ENCODE measurements at regions not wholly inside any gene's neighbourhood (a gene's known extent, or its start where the extent isn't known, plus 50 kb on each side); places are given as distances from the start of the nearest gene placed in this dataset.

DNA sequence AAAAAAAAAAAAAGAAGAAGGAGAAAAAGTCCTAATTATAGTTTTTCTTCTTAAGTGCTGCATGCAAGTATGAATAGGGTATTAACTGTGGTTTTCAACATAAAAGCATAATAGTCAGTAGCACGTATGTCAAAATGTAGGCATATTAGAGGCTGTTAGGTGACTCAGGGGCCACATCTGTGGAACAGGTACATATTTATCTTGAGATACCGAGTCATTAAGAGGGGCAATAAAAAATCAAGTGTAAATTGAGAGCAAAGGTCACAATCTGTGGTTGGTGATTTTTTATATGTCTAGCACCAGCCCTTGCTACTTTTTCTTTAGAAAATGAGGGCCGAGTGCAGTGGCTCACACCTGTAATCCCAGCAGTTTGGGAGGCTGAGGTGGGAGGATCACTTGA, 1113.8 kb upstream of the RBFOX1 start:
- intact Hi-C loops (cut with DNase I), result no loop called here
- no peak for DNase-seq (ENCODE audit: low spot score)

DNA sequence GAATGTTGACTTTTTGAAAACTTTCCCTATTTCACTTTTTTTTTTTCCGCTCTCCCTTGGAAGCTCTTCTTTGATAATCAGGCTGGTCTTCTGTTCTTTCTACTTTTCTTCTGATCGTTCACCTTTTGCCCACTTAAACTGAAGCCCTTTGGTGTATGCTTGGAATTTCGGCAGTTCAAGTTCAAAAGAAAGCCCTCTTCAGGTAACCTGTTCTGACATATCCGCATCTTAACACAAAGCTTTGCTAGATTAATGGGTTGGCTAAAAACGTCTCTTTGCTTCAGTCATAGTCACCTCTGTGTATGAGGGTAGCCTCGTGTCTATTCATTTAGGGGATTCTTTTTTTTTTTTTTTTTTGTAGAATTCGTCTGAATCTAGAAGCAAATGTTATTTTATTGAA, 1115.8 kb upstream of the RBFOX1 start:
- intact Hi-C loops (cut with DNase I), result no loop called here
- DNase-seq (ENCODE audit: low spot score), result no peak

DNA sequence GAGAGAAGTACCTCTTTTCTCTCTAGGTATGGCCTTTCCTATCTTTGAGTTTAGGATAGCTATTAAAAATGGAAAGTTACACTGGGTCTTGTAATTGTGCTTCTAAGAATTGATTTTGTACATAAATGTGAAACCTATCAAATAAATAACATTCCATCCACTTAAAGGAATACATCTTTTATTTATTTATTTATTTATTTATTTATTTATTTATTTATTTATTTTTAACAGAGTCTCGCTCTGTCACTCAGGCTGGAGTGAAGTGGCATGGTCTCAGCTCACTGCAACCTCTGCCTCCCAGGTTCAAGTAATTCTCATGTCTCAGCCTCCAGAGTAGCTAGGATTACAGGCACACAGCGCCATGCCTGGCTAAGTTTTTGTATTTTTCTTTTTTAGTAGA, 1114.0 kb upstream of the EEF2KMT start:
- no peak for DNase-seq (ENCODE audit: low spot score)
- intact Hi-C loops (cut with DNase I), result no loop called here

DNA sequence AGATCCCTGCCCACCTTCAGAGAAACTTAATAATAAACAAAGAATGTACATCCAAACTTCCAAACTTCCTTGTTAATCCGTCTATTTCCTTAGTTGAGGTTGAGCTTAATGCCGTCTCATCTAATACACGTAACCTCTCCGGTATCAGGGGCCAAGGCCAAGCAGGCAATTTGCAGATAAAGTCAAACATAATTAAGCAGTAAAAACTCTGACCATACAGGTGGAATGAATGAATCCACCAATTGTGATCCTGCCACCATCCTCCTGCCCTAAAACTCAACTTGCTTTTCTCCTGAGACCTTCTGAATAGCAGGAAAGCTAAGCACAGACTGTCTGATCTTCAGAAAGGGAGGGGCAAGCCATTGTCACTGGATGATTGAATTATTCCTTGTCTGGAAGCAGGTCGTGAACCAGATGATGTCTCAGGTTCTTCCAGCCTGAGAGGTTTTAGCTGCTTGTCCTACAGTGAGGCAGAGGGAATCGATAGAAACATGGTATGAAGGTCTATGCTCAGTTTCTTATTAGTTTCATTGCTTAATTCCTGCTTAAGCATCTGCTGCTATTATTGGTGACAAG, 1111.8 kb upstream of the EEF2KMT start:
- intact Hi-C loops (cut with DNase I), result no loop called here
- no peak for DNase-seq (ENCODE audit: low spot score)

DNA sequence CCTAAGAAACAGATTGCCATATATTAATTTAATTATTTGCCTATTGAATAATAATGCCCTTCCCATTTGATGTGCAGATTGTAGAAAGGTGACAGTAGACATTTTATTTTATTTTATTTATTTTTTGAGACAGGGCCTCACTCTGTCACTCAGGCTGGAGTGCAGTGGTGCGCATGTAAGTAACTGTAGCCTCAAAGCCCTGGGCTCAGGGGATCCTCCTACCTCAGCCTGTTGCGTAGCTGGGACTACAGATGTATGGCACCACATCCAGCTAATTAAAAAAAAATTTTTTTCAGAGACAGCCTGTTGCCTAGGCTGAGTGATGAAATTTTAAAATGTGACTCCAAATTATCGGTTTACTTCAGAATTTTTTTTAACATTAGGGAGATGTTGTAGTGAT, 1110.0 kb upstream of the EEF2KMT start:
- no peak for DNase-seq (ENCODE audit: low spot score)
- intact Hi-C loops (cut with DNase I), result no loop called here

DNA sequence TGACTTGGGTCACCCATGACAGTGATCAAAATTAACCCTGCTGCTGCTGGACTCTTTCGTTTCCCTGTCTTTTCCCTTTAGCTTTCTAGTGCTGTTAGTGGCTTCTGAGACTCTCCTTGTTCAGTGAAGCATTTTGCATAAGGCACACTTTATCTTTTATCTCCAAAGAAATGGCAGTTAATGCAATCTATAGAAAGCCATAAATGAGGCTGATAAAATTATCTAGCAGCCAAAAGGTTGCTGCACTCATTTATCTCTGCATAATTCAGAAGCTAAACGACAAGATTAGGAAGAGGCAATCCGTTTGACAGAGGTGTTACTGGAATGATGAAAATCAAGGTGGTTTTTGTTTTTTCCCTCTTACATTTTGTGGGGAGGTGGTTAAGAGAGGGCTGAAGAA, 1109.5 kb upstream of the EEF2KMT start:
- intact Hi-C loops (cut with DNase I), result no loop called here
- no peak for DNase-seq (ENCODE audit: low spot score)

DNA sequence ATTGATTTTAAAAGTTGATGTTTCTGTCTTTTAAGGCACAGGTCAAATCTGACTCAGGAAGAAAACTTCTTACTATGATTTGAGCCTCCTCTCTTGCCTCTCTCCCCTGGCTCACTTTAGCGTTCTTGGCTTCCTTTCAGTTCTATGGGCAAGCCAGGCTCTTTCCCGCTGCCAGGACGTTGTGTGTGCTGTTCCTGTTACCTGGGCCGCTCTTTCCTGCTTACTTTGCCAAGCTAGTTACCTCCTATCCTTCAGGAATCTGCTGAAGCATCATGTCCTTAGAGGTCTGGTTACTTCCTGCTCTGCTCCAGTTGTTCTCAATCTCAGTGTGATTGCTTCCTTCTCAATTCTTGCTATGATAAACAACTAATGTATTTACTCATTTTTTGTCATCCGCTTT, 1108.5 kb upstream of the EEF2KMT start:
- DNase-seq (ENCODE audit: low spot score), result no peak
- intact Hi-C loops (cut with DNase I), result no loop called here

DNA sequence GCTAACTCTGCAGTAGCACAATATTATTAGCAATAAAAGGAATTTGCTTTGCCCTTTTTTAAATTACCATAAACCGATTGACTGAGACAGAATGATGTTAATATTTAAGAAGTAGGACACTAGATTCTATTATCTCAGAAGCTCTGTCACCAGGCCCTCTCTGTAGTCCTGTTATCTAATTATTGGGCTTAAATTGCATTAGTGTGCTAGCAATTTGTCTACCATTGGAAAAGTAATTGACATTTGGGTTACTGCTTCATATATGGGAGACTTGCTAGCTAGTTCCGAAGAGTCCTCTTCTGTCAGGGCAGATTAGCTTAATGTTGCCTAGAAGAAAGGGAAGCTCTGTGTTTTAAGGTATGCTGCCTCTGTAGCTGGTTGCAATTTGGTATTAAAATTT, 1107.3 kb upstream of the EEF2KMT start:
- no peak for DNase-seq (ENCODE audit: low spot score)
- intact Hi-C loops (cut with DNase I), result no loop called here

DNA sequence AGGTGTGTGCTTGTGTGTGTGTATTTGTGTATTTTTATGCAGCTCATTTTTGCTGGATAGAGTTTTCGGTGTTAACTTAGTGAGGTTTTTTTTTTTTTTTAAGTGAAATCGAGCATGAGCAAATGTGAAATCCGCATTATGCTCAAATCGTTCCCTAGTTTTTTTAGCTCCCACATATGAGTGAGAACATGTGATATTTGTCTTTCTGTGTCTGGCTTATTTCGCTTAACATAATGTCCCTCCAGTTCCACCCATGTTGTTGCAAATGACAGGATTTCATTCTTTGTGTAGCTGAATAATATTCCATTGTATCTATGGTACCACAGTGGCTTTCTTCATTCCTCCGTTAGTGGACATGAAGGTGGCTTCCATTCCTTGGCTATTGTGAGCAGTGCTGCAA, 1103.3 kb upstream of the EEF2KMT start:
- no peak for DNase-seq (ENCODE audit: low spot score)
- intact Hi-C loops (cut with DNase I), result no loop called here

DNA sequence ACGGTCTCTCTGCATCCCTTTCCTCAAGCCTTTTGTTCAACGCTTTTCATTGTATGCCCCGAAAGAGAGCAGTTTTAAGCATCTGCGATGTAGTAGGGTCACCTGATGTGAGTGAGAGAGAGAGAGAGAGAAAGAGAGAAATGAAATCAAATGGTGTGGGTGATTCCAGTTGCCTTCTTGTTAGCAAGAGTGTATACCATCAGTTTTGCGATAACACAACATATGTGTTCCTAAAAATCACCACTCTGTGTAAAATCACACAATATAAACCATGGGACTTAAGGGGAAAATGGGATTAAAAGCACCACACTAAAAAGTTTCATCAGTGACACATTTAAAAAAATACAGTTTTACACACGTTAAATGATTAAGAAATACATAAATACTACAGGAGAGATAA, 1102.7 kb upstream of the EEF2KMT start:
- intact Hi-C loops (cut with DNase I), result no loop called here
- no peak for DNase-seq (ENCODE audit: low spot score)

DNA sequence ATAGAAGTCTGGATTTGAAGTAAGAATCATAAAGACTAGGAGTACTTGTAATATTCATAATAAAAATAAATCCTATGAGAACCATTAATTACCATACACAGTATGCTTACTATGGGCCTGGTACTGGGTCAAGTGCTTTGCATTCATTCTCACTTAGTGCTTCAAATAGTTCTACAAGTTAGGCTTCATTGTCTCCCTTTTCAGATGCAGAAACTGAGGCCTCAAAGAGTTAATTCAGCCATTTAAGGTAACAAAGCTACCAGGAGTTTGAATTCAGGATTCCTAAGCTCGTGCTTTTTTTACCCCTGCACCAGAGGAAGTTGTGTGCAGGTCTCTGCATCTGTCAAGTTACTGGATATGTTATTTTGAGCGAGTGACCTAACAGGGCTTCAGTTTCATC, 1098.4 kb upstream of the EEF2KMT start:
- DNase-seq (ENCODE audit: low spot score), result no peak
- intact Hi-C loops (cut with DNase I), result no loop called here

DNA sequence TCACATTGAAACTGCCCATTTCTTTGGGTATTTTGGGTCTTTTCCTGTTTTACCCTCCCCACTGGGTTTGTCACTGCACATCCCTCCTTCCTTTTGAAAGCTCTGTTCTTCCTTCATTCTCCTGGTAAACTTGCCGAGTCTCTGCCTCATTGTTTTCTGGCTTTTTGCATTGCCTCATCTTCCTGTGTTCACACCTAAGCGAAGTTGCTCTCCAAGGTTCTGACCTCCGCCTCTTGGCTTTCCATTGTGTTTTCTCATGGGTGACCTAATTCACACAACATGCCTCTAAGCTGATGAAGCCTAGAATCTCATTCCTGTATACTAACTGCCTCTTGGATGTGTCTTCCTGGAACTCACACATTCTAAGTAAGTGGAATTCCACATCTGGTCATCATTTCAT, 1096.1 kb upstream of the EEF2KMT start:
- DNase-seq (ENCODE audit: low spot score), result no peak
- intact Hi-C loops (cut with DNase I), result no loop called here

DNA sequence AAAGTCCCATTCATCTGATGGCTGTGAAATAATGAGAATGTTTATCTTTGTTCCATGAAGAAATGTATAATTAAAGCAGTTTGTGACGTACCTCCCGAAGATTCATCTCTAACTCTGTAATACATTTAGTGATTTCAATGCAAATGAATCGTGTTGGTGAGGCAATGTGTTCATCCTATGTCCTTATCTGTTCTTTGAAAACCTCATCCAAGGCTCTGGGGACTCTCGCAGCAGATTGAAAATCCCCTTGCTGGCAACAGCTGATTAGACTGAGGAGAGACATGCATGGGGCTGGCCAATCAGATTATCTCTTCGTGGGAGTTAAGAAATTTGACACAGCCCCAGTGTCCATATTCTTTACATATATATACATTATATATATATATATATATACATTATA, 1095.4 kb upstream of the EEF2KMT start:
- intact Hi-C loops (cut with DNase I), result no loop called here
- DNase-seq (ENCODE audit: low spot score), result no peak

DNA sequence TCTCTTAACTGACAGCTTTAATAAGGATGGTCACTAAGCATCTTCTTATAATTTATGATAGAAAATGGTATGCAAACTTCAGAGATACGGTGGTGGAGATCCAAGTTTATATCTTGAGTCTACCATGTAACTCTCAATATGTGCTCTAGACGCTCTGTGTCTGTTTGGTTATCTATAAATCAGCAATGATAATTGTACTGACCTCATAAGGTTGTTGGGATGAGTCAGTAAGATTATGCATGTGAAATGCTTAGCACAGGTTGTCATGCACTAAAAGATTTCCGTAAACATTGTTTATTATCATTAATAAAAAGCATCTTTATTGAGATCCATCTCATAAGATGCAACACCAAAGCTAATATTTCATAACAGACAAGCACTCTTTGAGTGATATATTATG, 1094.9 kb upstream of the EEF2KMT start:
- DNase-seq (ENCODE audit: low spot score), result no peak
- intact Hi-C loops (cut with DNase I), result no loop called here

DNA sequence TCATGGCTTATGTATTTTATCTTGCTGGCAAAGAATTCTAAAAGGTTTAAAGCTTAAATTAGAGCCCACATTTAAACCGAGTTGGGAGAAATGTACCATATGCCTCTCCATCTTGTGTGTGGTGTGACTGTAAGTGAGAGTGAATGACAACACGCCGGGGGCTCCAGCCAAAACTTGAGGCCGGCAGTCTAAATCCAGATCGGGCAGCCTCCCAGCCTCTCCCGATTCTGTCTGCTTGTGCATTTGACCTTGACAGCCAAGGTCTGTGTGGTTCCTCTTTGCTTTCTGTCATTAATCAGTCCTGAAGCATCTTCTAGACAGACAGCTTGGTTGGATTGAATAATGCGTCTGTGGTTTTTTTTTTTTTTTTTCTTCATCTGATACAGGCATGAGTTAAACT, 1093.2 kb upstream of the EEF2KMT start:
- intact Hi-C loops (cut with DNase I), result no loop called here
- DNase-seq (ENCODE audit: low spot score), result no peak

DNA sequence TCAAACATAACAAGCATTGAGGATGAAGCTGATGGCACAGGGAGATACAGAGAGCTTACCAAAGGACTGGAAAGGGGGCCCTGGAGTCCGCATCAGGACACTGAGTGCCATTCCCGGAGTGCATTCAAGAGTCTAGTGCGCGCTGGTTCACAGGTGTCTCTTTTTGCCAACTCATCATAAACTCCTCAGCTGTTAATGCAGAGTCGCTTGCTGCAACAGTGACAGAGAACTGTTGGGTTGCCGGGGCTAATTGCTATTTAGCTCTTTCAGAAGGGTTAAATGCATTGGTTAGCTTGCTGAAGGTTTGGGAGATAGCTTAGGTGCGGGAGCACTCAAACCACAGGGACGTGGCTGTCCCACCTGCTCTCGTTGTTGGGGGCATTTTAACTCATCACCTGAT, 1091.6 kb upstream of the EEF2KMT start:
- intact Hi-C loops (cut with DNase I), result no loop called here
- no peak for DNase-seq (ENCODE audit: low spot score)

DNA sequence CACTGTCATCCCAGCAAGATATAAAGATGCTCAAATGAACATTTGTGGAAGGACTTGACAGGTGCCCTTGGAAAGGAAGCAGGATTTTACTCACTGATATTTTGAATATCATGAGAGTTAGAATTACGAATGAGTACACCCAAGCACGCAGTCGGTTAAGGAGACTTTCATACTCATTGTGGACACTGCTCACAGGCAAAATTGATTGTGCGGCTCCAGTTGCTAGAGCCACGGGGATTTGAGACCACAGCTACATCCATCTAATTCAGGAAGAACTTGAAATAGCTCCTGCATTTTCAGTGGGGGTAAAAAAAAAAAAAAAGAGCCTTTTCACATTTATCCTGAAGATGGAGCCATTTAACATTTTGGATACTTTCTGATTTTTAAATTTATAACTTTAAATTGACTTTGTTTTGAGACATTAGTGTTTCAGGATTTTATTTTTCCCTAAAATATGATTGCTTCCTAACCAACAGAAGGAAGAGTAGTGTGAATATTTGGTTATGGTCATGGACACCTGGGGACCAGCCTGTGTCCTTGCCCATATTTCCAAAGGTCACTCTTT, 1080.1 kb upstream of the EEF2KMT start:
- intact Hi-C loops (cut with DNase I), result no loop called here
- no peak for DNase-seq (ENCODE audit: low spot score)

DNA sequence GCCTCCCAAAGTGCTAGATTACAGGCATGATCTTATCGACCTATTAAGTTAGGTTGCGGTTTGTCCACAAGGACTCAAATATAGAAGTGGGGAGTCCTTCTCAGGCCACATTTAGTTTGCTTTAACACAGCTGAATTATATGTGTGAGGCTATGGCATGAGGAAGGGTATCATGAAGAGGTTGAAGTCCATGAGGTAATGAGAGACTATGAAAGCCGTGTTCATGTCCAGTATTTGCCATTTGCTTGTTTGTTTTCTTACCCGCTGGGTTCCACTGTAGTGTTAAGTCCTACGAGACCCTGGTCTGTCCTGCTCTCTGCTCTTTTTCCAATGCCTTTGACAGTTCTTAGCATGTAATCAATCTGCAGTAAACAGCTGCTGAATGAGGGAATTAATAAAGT, 1072.4 kb upstream of the EEF2KMT start:
- intact Hi-C loops (cut with DNase I), result no loop called here
- no peak for DNase-seq (ENCODE audit: low spot score)

DNA sequence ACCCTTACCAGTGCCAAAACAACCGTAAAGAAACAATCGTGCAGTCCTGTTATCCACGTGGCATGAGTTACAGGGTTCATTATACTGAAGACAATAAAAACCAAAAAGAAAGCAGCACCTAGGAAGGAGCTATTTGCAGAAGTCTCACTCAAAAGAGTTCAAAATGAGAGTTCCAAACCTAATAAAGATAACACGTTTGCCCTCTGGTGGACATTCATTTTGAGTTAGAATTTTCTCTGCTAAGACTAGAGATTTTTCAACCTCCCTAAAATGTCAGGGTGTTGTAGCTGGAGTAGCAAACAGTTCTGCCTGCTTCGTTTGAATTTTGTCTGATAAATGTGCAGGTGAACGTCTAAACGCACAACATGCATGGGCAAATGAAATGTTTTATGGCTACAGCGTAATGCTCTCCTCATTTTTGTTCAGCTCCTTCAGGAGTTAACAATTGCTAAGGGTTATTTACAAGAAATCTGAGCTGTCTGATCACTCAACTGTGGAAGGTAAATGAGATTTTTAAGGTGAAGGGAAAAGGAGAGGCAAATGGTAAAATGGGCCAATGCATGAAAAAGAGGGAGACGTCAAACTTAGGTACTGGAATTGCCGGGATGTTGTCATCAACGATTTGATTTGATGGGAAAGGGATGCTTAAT, 1067.9 kb upstream of the EEF2KMT start:
- intact Hi-C loops (cut with DNase I), result no loop called here
- DNase-seq (ENCODE audit: low spot score), result no peak

DNA sequence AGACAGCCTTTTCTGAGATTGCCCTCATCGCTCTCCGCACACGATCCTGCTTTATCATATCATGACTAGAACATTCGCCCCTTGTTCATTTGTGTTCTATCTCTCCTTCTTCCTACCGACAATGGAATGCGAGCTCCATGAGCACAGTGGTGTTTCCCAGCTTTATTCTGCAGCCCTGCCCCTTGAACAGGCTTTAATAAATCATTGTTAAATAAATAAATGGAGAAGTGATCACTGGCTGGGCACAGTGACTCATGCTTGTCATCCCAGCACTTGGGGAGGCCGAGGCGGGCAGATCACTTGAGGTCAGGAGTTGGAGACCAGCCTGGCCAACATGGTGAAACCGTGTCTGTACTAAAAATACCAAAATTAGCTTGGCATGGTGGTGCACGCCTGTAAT, 1063.3 kb upstream of the EEF2KMT start:
- intact Hi-C loops (cut with DNase I), result no loop called here
- no peak for DNase-seq (ENCODE audit: low spot score)

DNA sequence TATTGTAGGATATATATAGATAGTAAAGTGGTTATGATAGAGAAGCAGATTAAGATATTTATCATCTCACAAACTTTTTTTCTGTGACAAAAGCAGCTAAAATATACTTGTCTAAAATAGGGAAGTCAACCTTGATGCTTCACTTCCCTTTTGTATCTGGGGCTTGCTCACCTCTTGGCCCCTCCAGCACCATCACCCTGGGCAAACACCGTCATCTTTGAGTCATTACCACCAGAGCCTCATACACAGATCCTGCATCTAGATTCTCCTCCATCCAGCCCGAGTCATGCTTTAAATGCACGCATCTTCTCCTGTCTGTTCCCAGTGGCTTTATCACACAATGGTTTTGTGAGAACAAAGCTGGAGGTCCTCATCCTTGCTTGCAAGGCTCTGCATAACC, 1062.7 kb upstream of the EEF2KMT start:
- no peak for DNase-seq (ENCODE audit: low spot score)
- intact Hi-C loops (cut with DNase I), result no loop called here

DNA sequence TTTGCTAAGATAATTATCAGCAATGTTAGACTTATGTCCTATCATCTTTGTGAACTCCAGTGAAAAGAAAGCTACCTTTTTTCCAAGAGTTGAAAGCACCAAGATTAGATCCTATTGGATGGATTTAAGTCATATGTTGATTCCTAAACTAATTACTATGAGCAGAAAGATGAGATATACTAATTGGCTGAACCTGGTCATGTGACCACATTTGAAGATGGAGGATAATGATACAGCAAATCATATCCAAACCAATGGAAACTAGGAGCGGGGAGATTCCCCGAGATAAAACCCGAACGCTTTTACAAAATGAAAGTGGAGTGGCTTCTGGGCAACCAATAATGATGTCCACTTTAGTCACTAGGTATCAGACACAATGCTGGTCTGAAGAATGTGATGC, 1060.2 kb upstream of the EEF2KMT start:
- no peak for DNase-seq (ENCODE audit: low spot score)
- intact Hi-C loops (cut with DNase I), result no loop called here

All from cardiac septum (tissue), 1 donor.